T-helper 2 cell (primary cell): ENCODE measurements at regions not wholly inside any gene's neighbourhood (a gene's known extent, or its start where the extent isn't known, plus 50 kb on each side); places are given as distances from the start of the nearest gene placed in this dataset.
"Not testable (repeated sequence)": the region's sequence is repeated elsewhere in the genome, so short reads cannot be mapped to it uniquely, and the experiment has no call there.

Experiments
- DNase-seq, 5 experiments: peaks; one replicate each; pipeline versions ENCODE4 v3.0.0 to v3.0.0-alpha.2; 2012 to 2022

GRCh38 chr5:99037668-99038067, 108.9 kb upstream of the CHD1 start:
- peak in 4 of 5 experiments; percentile 2 to 93 (median 54) for DNase-seq

GRCh38 chr5:99035942-99036341, 107.1 kb upstream of the CHD1 start:
- peak in 1 of 5 experiments; percentile 33 for DNase-seq

GRCh38 chr5:99034336-99034735, 105.5 kb upstream of the CHD1 start:
- DNase-seq, result no peak

GRCh38 chr5:99033014-99033900, 104.5 kb upstream of the CHD1 start:
- peak in 2 of 5 experiments; percentile 19 to 62 for DNase-seq

GRCh38 chr5:99032234-99033013, 103.6 kb upstream of the CHD1 start:
- DNase-seq, result peak in 1 of 5 experiments; percentile 54

- no peak for DNase-seq
Measured at GRCh38 chr5:99030906-99031440, 102.2 kb upstream of the CHD1 start.

- peak in 1 of 5 experiments; percentile 77 for DNase-seq
Measured at GRCh38 chr5:99029172-99029571, 100.4 kb upstream of the CHD1 start.

- peak in 1 of 5 experiments; percentile 41 for DNase-seq
Measured at GRCh38 chr5:99028170-99028569, 99.4 kb upstream of the CHD1 start.

- DNase-seq, result no peak
Measured at GRCh38 chr5:99025298-99026045, 96.7 kb upstream of the CHD1 start.

GRCh38 chr5:99023330-99023729, 94.5 kb upstream of the CHD1 start:
- DNase-seq, result no peak

GRCh38 chr5:99022250-99022649, 93.4 kb upstream of the CHD1 start:
- DNase-seq, result no peak

GRCh38 chr5:99020698-99021048, 91.9 kb upstream of the CHD1 start:
- no peak for DNase-seq

GRCh38 chr5:99019812-99020697, 91.2 kb upstream of the CHD1 start:
- no peak for DNase-seq

- DNase-seq, result no peak
Measured at GRCh38 chr5:99019254-99019653, 90.4 kb upstream of the CHD1 start.

GRCh38 chr5:99010294-99010693, 81.5 kb upstream of the CHD1 start:
- no peak for DNase-seq

- not testable (repeated sequence) for DNase-seq
Measured at GRCh38 chr5:99008009-99008408, 79.2 kb upstream of the CHD1 start.

GRCh38 chr5:99005506-99005905, 76.7 kb upstream of the CHD1 start:
- no peak for DNase-seq

GRCh38 chr5:99004960-99005359, 76.2 kb upstream of the CHD1 start:
- DNase-seq, result peak in 2 of 5 experiments; percentile 39 to 69

- DNase-seq, result no peak
Measured at GRCh38 chr5:99000876-99001275, 72.1 kb upstream of the CHD1 start.

- no peak for DNase-seq
Measured at GRCh38 chr5:99000221-99000620, 71.4 kb upstream of the CHD1 start.

GRCh38 chr5:98999631-99000030, 70.8 kb upstream of the CHD1 start:
- DNase-seq, result no peak

- no peak for DNase-seq
Measured at GRCh38 chr5:98997000-98997399, 68.2 kb upstream of the CHD1 start.
